ENCODE measurements at regions not wholly inside any gene's neighbourhood (a gene's known extent, or its start where the extent isn't known, plus 50 kb on each side); places are given as distances from the start of the nearest gene placed in this dataset.

DNA sequence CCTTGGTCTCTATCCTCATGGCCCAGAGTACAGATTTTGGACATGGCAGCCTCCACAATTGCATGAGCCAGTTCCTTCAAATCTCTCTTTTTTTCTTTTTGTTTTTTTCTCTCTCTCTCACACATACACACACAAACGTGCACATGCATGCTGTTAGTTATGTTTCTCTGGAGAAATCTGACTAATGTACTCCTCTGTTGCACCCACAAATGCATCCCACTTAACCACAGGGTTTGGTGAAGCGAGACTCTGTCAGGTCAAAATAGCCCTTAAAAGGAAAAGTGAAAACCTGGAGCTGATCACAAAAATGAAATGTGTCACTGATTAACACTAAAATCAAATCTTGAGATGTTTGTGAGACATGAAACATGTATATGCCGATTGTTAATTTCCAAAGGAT is 374.6 kb upstream of the ARGLU1 start:
- peaks cover 4% of the 10 kb centered on the region; the same call in 1 of the 2 replicates for H3K4me1 Mint-ChIP-seq
- POLR2A ChIA-PET, result no interaction called here

DNA sequence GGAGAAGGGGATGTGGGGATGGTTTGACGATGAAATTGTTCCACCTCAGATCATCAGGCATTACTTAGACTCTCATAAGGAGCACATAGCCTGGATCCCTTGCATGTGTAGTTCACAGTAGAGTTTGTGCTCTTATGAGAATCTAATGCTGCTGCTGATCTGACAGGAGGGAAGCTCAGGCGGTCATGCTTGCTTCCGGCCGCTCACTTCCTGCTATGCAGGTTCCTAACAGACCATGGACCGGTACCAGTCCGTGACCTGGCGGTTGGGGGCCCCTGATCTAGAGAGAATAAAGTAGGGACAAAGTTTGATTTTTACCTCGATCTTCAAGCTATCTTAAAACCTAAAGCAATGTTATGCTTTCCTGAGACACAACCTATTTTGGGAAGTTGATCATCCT is 373.8 kb upstream of the ARGLU1 start:
- TF ChIP-seq, protein P1, sequence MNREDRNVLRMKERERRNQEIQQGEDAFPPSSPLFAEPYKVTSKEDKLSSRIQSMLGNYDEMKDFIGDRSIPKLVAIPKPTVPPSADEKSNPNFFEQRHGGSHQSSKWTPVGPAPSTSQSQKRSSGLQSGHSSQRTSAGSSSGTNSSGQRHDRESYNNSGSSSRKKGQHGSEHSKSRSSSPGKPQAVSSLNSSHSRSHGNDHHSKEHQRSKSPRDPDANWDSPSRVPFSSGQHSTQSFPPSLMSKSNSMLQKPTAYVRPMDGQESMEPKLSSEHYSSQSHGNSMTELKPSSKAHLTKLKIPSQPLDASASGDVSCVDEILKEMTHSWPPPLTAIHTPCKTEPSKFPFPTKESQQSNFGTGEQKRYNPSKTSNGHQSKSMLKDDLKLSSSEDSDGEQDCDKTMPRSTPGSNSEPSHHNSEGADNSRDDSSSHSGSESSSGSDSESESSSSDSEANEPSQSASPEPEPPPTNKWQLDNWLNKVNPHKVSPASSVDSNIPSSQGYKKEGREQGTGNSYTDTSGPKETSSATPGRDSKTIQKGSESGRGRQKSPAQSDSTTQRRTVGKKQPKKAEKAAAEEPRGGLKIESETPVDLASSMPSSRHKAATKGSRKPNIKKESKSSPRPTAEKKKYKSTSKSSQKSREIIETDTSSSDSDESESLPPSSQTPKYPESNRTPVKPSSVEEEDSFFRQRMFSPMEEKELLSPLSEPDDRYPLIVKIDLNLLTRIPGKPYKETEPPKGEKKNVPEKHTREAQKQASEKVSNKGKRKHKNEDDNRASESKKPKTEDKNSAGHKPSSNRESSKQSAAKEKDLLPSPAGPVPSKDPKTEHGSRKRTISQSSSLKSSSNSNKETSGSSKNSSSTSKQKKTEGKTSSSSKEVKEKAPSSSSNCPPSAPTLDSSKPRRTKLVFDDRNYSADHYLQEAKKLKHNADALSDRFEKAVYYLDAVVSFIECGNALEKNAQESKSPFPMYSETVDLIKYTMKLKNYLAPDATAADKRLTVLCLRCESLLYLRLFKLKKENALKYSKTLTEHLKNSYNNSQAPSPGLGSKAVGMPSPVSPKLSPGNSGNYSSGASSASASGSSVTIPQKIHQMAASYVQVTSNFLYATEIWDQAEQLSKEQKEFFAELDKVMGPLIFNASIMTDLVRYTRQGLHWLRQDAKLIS (CRISPR knock-in tag; IDR thresholded peaks at IDR 0.05; ENCODE audit: borderline replicate concordance), result no peak
- TF ChIP-seq, protein P2, sequence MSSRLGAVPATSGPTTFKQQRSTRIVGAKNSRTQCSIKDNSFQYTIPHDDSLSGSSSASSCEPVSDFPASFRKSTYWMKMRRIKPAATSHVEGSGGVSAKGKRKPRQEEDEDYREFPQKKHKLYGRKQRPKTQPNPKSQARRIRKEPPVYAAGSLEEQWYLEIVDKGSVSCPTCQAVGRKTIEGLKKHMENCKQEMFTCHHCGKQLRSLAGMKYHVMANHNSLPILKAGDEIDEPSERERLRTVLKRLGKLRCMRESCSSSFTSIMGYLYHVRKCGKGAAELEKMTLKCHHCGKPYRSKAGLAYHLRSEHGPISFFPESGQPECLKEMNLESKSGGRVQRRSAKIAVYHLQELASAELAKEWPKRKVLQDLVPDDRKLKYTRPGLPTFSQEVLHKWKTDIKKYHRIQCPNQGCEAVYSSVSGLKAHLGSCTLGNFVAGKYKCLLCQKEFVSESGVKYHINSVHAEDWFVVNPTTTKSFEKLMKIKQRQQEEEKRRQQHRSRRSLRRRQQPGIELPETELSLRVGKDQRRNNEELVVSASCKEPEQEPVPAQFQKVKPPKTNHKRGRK (CRISPR knock-in tag; IDR thresholded peaks at IDR 0.05; ENCODE audit: borderline replicate concordance), result no peak
- TF ChIP-seq, protein P3, sequence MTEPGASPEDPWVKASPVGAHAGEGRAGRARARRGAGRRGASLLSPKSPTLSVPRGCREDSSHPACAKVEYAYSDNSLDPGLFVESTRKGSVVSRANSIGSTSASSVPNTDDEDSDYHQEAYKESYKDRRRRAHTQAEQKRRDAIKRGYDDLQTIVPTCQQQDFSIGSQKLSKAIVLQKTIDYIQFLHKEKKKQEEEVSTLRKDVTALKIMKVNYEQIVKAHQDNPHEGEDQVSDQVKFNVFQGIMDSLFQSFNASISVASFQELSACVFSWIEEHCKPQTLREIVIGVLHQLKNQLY (CRISPR knock-in tag; IDR thresholded peaks at IDR 0.05), result no peak
- TF ChIP-seq HMGA2 (CRISPR knock-in tag; IDR thresholded peaks at IDR 0.05) (no peak), ZNF138 (CRISPR knock-in tag; conservative IDR thresholded peaks at IDR 0.05) (no peak), KAT7 (CRISPR knock-in tag; IDR thresholded peaks at IDR 0.05; ENCODE audit: borderline replicate concordance) (no peak), GRHL2 (CRISPR knock-in tag; IDR thresholded peaks at IDR 0.05; ENCODE audit: insufficient replicate concordance, severe bottlenecking) (no peak), CBFB (CRISPR knock-in tag; IDR thresholded peaks at IDR 0.05; ENCODE audit: low read depth) (no peak), JAZF1 (CRISPR knock-in tag; IDR thresholded peaks at IDR 0.05) (no peak), NFATC4 (CRISPR knock-in tag; IDR thresholded peaks at IDR 0.05) (no peak), SOX15 (CRISPR knock-in tag; IDR thresholded peaks at IDR 0.05) (no peak), GABPB1 (CRISPR knock-in tag; IDR thresholded peaks at IDR 0.05) (no peak), FOXJ3 (CRISPR knock-in tag; IDR thresholded peaks at IDR 0.05; ENCODE audit: borderline replicate concordance) (no peak), ZNF232 (CRISPR knock-in tag; IDR thresholded peaks at IDR 0.05) (no peak)
- TF ChIP-seq, protein P4, sequence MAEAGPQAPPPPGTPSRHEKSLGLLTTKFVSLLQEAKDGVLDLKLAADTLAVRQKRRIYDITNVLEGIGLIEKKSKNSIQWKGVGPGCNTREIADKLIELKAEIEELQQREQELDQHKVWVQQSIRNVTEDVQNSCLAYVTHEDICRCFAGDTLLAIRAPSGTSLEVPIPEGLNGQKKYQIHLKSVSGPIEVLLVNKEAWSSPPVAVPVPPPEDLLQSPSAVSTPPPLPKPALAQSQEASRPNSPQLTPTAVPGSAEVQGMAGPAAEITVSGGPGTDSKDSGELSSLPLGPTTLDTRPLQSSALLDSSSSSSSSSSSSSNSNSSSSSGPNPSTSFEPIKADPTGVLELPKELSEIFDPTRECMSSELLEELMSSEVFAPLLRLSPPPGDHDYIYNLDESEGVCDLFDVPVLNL (CRISPR knock-in tag; IDR thresholded peaks at IDR 0.05; ENCODE audit: borderline replicate concordance, low read depth), result no peak
- TF ChIP-seq, protein P5, sequence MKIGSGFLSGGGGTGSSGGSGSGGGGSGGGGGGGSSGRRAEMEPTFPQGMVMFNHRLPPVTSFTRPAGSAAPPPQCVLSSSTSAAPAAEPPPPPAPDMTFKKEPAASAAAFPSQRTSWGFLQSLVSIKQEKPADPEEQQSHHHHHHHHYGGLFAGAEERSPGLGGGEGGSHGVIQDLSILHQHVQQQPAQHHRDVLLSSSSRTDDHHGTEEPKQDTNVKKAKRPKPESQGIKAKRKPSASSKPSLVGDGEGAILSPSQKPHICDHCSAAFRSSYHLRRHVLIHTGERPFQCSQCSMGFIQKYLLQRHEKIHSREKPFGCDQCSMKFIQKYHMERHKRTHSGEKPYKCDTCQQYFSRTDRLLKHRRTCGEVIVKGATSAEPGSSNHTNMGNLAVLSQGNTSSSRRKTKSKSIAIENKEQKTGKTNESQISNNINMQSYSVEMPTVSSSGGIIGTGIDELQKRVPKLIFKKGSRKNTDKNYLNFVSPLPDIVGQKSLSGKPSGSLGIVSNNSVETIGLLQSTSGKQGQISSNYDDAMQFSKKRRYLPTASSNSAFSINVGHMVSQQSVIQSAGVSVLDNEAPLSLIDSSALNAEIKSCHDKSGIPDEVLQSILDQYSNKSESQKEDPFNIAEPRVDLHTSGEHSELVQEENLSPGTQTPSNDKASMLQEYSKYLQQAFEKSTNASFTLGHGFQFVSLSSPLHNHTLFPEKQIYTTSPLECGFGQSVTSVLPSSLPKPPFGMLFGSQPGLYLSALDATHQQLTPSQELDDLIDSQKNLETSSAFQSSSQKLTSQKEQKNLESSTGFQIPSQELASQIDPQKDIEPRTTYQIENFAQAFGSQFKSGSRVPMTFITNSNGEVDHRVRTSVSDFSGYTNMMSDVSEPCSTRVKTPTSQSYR (CRISPR knock-in tag; IDR thresholded peaks at IDR 0.05), result no peak
- H3K4me3 Mint-ChIP-seq, result no peak overlapping the region
- no peak overlapping the region for H3K27ac Mint-ChIP-seq
- H3K9me3 Mint-ChIP-seq, result no peaks in the 10 kb centered on the region
- DNase-seq (ENCODE audit: low spot score) (no peak), ATAC-seq (no peak)
- CTCF ChIA-PET, result interaction anchor here (0.6 kb wide), 1 partner anchor 81 kb away, joined by 5 read pairs; no protein-coding TSS in a partner anchor
- no peaks in the 10 kb centered on the region for H3K27me3 Mint-ChIP-seq (ENCODE audit: low read depth)
- POLR2A ChIA-PET, result no interaction called here
- peaks cover 4% of the 10 kb centered on the region; the same call in 1 of the 2 replicates for H3K4me1 Mint-ChIP-seq
- no peaks in the 10 kb centered on the region for H3K36me3 Mint-ChIP-seq

More for the DNA sequence above, 374.6 kb upstream of the ARGLU1 start:
- Mint-ChIP-seq H3K9me3 (no peaks in the 10 kb centered on the region), H3K4me3 (no peak overlapping the region), H3K27ac (no peak overlapping the region), H3K36me3 (no peaks in the 10 kb centered on the region), H3K27me3 (ENCODE audit: low read depth) (no peaks in the 10 kb centered on the region)
- TF ChIP-seq IRF2 (CRISPR knock-in tag; IDR thresholded peaks at IDR 0.05; ENCODE audit: borderline replicate concordance, low read depth) (no peak), ZNF317 (CRISPR knock-in tag; IDR thresholded peaks at IDR 0.05; ENCODE audit: borderline replicate concordance, low read depth) (no peak)
- TF ChIP-seq, protein P5 (CRISPR knock-in tag; IDR thresholded peaks at IDR 0.05), result no peak
- DNase-seq (ENCODE audit: low spot score), result no peak
- ATAC-seq, result no peak
- CTCF ChIA-PET, result no interaction called here
